ENCODE measurements at regions not wholly inside any gene's neighbourhood (a gene's known extent, or its start where the extent isn't known, plus 50 kb on each side); places are given as distances from the start of the nearest gene placed in this dataset.

- TF ChIP-seq CTCF (IDR thresholded peaks at IDR 0.05; ENCODE audit: control insufficient read depth, insufficient read depth, low read depth, low read length, missing control alignments), result no peak
- no peak overlapping the region for H3K4me3 ChIP-seq (ENCODE audit: control insufficient read depth, low read depth, low read length)
- no peak for DNase-seq (ENCODE audit: low read depth)
Measured at GRCh38 chr9:93893194-93893593, 62.0 kb downstream of the BARX1 start.

GRCh38 chr9:93892748-93893147, 62.4 kb downstream of the BARX1 start:
- no peak for DNase-seq (ENCODE audit: low read depth)
- TF ChIP-seq CTCF (IDR thresholded peaks at IDR 0.05; ENCODE audit: control insufficient read depth, insufficient read depth, low read depth, low read length, missing control alignments), result no peak
- H3K4me3 ChIP-seq (ENCODE audit: control insufficient read depth, low read depth, low read length), result no peak overlapping the region

GRCh38 chr9:93891549-93892310, 63.4 kb downstream of the BARX1 start:
- no peak for DNase-seq (ENCODE audit: low read depth)
- TF ChIP-seq CTCF (IDR thresholded peaks at IDR 0.05; ENCODE audit: control insufficient read depth, insufficient read depth, low read depth, low read length, missing control alignments), result no peak

GRCh38 chr9:93891050-93891449, 64.1 kb downstream of the BARX1 start:
- DNase-seq (ENCODE audit: low read depth), result no peak
- TF ChIP-seq CTCF (IDR thresholded peaks at IDR 0.05; ENCODE audit: control insufficient read depth, insufficient read depth, low read depth, low read length, missing control alignments), result no peak
- no peak overlapping the region for H3K4me3 ChIP-seq (ENCODE audit: control insufficient read depth, low read depth, low read length)

More at GRCh38 chr9:93891549-93892310, 63.4 kb downstream of the BARX1 start:
- no peak overlapping the region for H3K4me3 ChIP-seq (ENCODE audit: control insufficient read depth, low read depth, low read length)

GRCh38 chr9:93890436-93890935, 64.7 kb downstream of the BARX1 start:
- no peak for DNase-seq (ENCODE audit: low read depth)
- TF ChIP-seq CTCF (IDR thresholded peaks at IDR 0.05; ENCODE audit: control insufficient read depth, insufficient read depth, low read depth, low read length, missing control alignments), result no peak
- no peak overlapping the region for H3K4me3 ChIP-seq (ENCODE audit: control insufficient read depth, low read depth, low read length)

GRCh38 chr9:93886911-93887310, 68.2 kb downstream of the BARX1 start:
- no peak for DNase-seq (ENCODE audit: low read depth)
- TF ChIP-seq CTCF (IDR thresholded peaks at IDR 0.05; ENCODE audit: control insufficient read depth, insufficient read depth, low read depth, low read length, missing control alignments), result no peak
- H3K4me3 ChIP-seq (ENCODE audit: control insufficient read depth, low read depth, low read length), result no peak overlapping the region

All from AG09309 (cell line).